HT1080 (cell line): ENCODE measurements at regions not wholly inside any gene's neighbourhood (a gene's known extent, or its start where the extent isn't known, plus 50 kb on each side); places are given as distances from the start of the nearest gene placed in this dataset. TPM values are rescaled to one million over a fixed set of nuclear protein-coding genes. Genes with fewer than 3 reads are reported as not detected.

Experiments used
- DNase-seq: peaks from one replicate; pipeline ENCODE4 v3.0.0-alpha.2; 2015; ENCODE audit warnings: low read depth
- small RNA-seq: library from RNA; depleted of rRNA; stranded (forward); fragments of <200 nt; gene quantifications from one replicate; pipeline ENCODE3, GENCODE V24; 2014

DNA sequence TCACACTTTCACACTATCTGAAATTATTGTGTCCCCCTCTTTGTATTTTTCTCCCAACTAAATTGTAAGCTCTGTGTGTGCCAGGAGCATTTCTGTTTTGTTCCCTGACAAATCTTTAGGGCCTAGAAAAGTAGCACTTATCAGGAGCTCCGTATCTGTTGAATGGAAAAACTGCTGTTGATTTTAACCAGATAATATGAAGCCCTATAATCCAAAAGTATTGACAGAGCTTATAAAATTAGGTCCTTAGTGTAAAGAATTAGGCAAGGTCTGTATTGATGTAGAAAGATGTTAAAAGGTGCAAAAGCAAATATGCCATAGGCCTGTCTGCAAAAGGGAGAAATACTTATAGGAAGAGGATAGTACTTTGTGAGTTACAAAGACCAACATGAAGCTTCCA is 109.4 kb upstream of the ISL1 start:
- DNase-seq: no peak

DNA sequence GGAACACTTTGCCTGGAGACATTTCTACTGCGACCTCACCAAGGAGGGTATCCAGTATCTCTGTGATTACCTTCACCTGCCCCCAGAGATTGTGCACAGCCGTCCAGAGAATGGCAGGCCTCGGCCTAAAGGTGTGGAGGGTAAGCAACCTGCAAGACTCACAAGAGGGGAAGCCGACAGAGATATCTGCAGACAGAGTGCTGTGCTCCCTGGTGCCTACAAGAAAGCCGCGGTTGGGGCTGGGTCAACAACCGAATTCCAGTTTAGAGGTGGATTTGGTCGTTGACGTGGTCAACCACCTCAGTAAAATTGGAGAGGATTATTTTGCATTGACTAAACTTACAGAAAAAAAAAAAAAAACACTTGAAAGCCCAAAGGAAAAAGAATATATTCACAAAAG is 107.8 kb upstream of the ISL1 start:
- no peak for DNase-seq

DNA sequence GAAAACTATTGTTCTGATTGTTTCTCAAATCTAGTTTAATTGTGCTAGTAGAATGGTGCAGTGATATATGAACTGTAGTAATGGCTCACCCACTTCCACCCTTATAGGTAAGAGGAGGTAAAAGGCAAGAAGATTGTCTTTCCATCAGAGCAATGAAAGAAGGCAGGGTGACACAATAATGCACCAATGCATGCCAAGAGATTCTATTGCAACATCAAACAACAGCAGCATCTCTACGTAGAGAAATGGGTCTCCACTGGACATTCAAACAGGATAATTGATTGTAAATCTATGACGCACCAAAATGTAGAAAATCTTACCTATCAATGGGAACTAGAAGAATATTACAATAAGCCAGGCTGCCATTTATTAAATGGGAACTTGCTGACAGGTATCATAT is 107.0 kb upstream of the ISL1 start:
- no peak for DNase-seq

- peak; percentile 1 for DNase-seq
Measured at GRCh38 chr5:51278539-51278938, 104.7 kb upstream of the ISL1 start.

GRCh38 chr5:51279983-51280706 is 103.1 kb upstream of the ISL1 start:
- no peak for DNase-seq

DNA sequence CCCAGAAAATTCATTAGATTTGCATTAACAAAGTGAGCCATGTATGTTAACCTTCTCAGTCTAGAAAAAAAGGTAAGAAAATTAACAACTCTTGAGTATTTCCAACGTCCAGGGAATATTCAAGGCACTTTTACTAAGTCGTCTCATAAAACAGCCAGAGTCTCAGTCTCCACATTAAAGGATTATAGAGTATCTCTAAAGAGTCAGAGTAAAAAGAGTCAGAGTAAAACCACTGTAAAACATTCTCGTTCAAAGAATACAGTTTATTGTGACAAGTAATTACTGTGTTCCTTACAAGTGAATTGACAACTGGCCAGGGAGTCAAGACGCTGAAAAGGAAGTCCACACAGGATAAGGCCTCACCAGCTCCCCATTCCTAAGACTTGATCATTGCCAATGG is 97.2 kb upstream of the ISL1 start:
- DNase-seq: no peak

GRCh38 chr5:51302343-51302742 is 80.9 kb upstream of the ISL1 start:
- no peak for DNase-seq

GRCh38 chr5:51326844-51327243 is 56.4 kb upstream of the ISL1 start:
- DNase-seq: no peak

Small RNA genes in the stretch of these regions (small RNA-seq; reads per million reads assigned to genes)
- gene AC022441.3 (not detected), gene RNU6-1296P (not detected), gene RNU6-480P (not detected)
